ENCODE measurements at regions not wholly inside any gene's neighbourhood (a gene's known extent, or its start where the extent isn't known, plus 50 kb on each side); places are given as distances from the start of the nearest gene placed in this dataset.

DNA sequence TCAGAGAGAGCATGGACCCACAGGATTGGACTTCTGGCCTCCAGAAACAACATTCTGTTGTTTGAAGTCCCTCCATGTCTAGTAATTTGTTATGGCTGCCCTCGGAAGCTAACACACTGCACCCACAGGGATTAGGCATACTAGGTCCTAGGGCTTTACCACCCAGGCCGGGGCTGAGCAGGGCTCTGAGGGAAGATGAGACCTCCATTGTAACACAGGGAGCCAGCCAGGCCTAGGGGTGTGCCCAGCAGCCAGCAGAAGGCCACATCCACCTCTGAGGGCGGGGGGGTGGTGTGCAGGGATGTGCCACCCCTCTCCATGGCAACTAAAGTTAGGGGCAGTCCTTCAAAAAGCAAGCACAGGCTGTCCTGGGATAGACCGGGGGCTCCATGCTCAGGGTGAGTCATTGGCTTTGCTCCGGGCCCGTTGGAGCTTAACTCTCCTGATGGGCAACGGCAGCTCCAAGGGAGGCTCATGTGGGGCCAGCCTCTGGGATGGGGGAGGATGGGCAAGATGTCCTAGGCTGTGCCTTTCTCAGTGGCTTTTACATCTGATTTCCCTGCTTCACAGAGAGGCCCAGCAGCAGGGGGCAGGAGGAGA, 96.6 kb upstream of the GPR26 start:
- dilution Hi-C loops (cut with MboI; ENCODE audit: extremely low pct_ligation_motif_present, low sequenced_read_pairs), result no loop called here
- no peak for TF ChIP-seq GATA2 (IDR thresholded peaks at IDR 0.05; ENCODE audit: insufficient read depth, insufficient read length, low read depth, low read length)
- TF ChIP-seq, protein P1, sequence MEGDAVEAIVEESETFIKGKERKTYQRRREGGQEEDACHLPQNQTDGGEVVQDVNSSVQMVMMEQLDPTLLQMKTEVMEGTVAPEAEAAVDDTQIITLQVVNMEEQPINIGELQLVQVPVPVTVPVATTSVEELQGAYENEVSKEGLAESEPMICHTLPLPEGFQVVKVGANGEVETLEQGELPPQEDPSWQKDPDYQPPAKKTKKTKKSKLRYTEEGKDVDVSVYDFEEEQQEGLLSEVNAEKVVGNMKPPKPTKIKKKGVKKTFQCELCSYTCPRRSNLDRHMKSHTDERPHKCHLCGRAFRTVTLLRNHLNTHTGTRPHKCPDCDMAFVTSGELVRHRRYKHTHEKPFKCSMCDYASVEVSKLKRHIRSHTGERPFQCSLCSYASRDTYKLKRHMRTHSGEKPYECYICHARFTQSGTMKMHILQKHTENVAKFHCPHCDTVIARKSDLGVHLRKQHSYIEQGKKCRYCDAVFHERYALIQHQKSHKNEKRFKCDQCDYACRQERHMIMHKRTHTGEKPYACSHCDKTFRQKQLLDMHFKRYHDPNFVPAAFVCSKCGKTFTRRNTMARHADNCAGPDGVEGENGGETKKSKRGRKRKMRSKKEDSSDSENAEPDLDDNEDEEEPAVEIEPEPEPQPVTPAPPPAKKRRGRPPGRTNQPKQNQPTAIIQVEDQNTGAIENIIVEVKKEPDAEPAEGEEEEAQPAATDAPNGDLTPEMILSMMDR (IDR thresholded peaks at IDR 0.05; ENCODE audit: extremely low read depth in 1 of 2, insufficient read depth in 1 of 2, low read depth in 1 of 2, low read length in 2 of 2), result no peak
- TF ChIP-seq MYC (IDR thresholded peaks at IDR 0.05; ENCODE audit: low read depth, low read length), result no peak
- no peak for TF ChIP-seq POLR2AphosphoS5 (IDR thresholded peaks at IDR 0.05; ENCODE audit: insufficient read depth, low read depth, low read length)
- TF ChIP-seq JUN (IDR thresholded peaks at IDR 0.05; ENCODE audit: borderline replicate concordance, insufficient read depth, insufficient read length, low read depth), result no peak
- no peak for TF ChIP-seq POLR2A (IDR thresholded peaks at IDR 0.05; ENCODE audit: low read depth, low read length)
- TF ChIP-seq EZH2 (IDR thresholded peaks at IDR 0.05; ENCODE audit: borderline replicate concordance, low read depth, low read length, severe bottlenecking), result no peak
- no peak for TF ChIP-seq MAX (IDR thresholded peaks at IDR 0.05; ENCODE audit: insufficient read depth, insufficient read length)
- TF ChIP-seq FOS (IDR thresholded peaks at IDR 0.05; ENCODE audit: borderline replicate concordance, insufficient read depth, low read length), result no peak
- no peak for FAIRE-seq

More for the DNA sequence above, 96.6 kb upstream of the GPR26 start:
- intact Hi-C loops (cut with micrococcal nuclease), result no loop called here
- Histone ChIP-seq H4K20me1 (replicated peaks; ENCODE audit: control insufficient read depth, extremely low read depth, insufficient read depth, low read length) (no peaks in the 10 kb centered on the region), H3K27ac (ENCODE audit: insufficient read depth, low read depth, low read length) (no peak overlapping the region), H3K4me2 (ENCODE audit: insufficient read depth, low read length) (no peak overlapping the region), H3K79me2 (ENCODE audit: control insufficient read depth, insufficient read depth, low read length) (no peaks in the 10 kb centered on the region), H3K27me3 (ENCODE audit: control insufficient read depth in 2 of 2, insufficient read depth in 2 of 2, low read length in 2 of 2) (no peaks in the 10 kb centered on the region), H3K36me3 (ENCODE audit: control insufficient read depth in 2 of 2, extremely low read depth in 1 of 2, insufficient read depth in 2 of 2, low read length in 2 of 2) (no peaks in the 10 kb centered on the region), H3K4me3 (replicated peaks in 1 of 3; ENCODE audit: insufficient read depth in 1 of 3, low read depth in 1 of 3, low read length in 3 of 3) (no peak overlapping the region), H2AFZ (ENCODE audit: low read depth, low read length) (no peak overlapping the region), H3K9me1 (replicated peaks; ENCODE audit: control insufficient read depth, extremely low read depth, insufficient read depth, low read length) (no peaks in the 10 kb centered on the region), H3K9ac (replicated peaks; ENCODE audit: extremely low read depth, insufficient read depth, low read length) (no peak overlapping the region), H3K9me3 (replicated peaks; ENCODE audit: control insufficient read depth, insufficient read depth, low read length) (no peaks in the 10 kb centered on the region), H3K4me1 (ENCODE audit: control insufficient read depth, extremely low read depth, insufficient read depth, low read length) (no peaks in the 10 kb centered on the region)
- no TSS peak for BruUV-seq (replicated peaks)
- DNase-seq (ENCODE audit: low read depth, low spot score), result no peak
- CTCF ChIA-PET, result no interaction called here
- POLR2A ChIA-PET, result no interaction called here
